ENCODE measurements at regions not wholly inside any gene's neighbourhood (a gene's known extent, or its start where the extent isn't known, plus 50 kb on each side); places are given as distances from the start of the nearest gene placed in this dataset.

- Histone ChIP-seq H4K20me1 (ENCODE audit: insufficient read depth, low read length) (no peaks in the 10 kb centered on the region), H3K79me2 (ENCODE audit: low read length) (no peaks in the 10 kb centered on the region), H3F3A (ENCODE audit: insufficient read depth, low read length) (no peaks in the 10 kb centered on the region), H3K4me1 (ENCODE audit: low read length) (no peaks in the 10 kb centered on the region), H3K27me3 (replicated peaks; ENCODE audit: insufficient read depth, low read length) (no peaks in the 10 kb centered on the region), H3K27ac (ENCODE audit: low read length) (no peak overlapping the region), H3K9me2 (replicated peaks; ENCODE audit: insufficient read depth, low read length) (no peaks in the 10 kb centered on the region), H3K36me3 (replicated peaks; ENCODE audit: insufficient read depth, low read length) (no peaks in the 10 kb centered on the region), H3K9me3 (replicated peaks; ENCODE audit: insufficient read depth, low read length) (no peaks in the 10 kb centered on the region), H3K9ac (ENCODE audit: low read length) (no peak overlapping the region), H3K4me3 (ENCODE audit: low read length) (no peak overlapping the region), H3K4me2 (ENCODE audit: low read depth, low read length) (no peak overlapping the region), H2AFZ (ENCODE audit: low read length) (no peak overlapping the region)
- TF ChIP-seq EZH2 (optimal IDR thresholded peaks at IDR 0.05; ENCODE audit: low read depth, low read length) = no peak
- no peak for TF ChIP-seq EZH2phosphoT487 (IDR thresholded peaks at IDR 0.05; ENCODE audit: low read length)
- no peak for TF ChIP-seq CTCF (IDR thresholded peaks at IDR 0.05; ENCODE audit: low read length)
- DNase-seq = no peak
Observed at GRCh38 chr1:188359315-188359714, 1530.6 kb downstream of the PLA2G4A start.

- no peaks in the 10 kb centered on the region for H3K27me3 ChIP-seq (replicated peaks; ENCODE audit: insufficient read depth, low read length)
- no peaks in the 10 kb centered on the region for H3F3A ChIP-seq (ENCODE audit: insufficient read depth, low read length)
- peak overlapping the region; percentile 36; the same call in 1 of the 2 replicates for H2AFZ ChIP-seq (ENCODE audit: low read length)
- H3K9ac ChIP-seq (ENCODE audit: low read length) = no peak overlapping the region
- H3K4me2 ChIP-seq (ENCODE audit: low read depth, low read length) = peak overlapping the region; percentile 28; the same call in 1 of the 2 replicates
- peak overlapping the region; percentile 43 for H3K4me3 ChIP-seq (ENCODE audit: low read length)
- no peaks in the 10 kb centered on the region for H4K20me1 ChIP-seq (ENCODE audit: insufficient read depth, low read length)
- no peak for DNase-seq
- no peak overlapping the region for H3K27ac ChIP-seq (ENCODE audit: low read length)
- no peaks in the 10 kb centered on the region for H3K36me3 ChIP-seq (replicated peaks; ENCODE audit: insufficient read depth, low read length)
- no peaks in the 10 kb centered on the region for H3K9me2 ChIP-seq (replicated peaks; ENCODE audit: insufficient read depth, low read length)
- no peak for TF ChIP-seq CTCF (IDR thresholded peaks at IDR 0.05; ENCODE audit: low read length)
- TF ChIP-seq EZH2 (optimal IDR thresholded peaks at IDR 0.05; ENCODE audit: low read depth, low read length) = no peak
- TF ChIP-seq EZH2phosphoT487 (IDR thresholded peaks at IDR 0.05; ENCODE audit: low read length) = no peak
- no peaks in the 10 kb centered on the region for H3K79me2 ChIP-seq (ENCODE audit: low read length)
- H3K9me3 ChIP-seq (replicated peaks; ENCODE audit: insufficient read depth, low read length) = no peaks in the 10 kb centered on the region
- H3K4me1 ChIP-seq (ENCODE audit: low read length) = no peaks in the 10 kb centered on the region
Observed at GRCh38 chr1:188363943-188364342, 1535.2 kb downstream of the PLA2G4A start.

- no peak for DNase-seq
- H4K20me1 ChIP-seq (ENCODE audit: insufficient read depth, low read length) = no peaks in the 10 kb centered on the region
- no peak overlapping the region for H3K4me2 ChIP-seq (ENCODE audit: low read depth, low read length)
- no peaks in the 10 kb centered on the region for H3K27me3 ChIP-seq (replicated peaks; ENCODE audit: insufficient read depth, low read length)
- no peak overlapping the region for H2AFZ ChIP-seq (ENCODE audit: low read length)
- no peaks in the 10 kb centered on the region for H3K4me1 ChIP-seq (ENCODE audit: low read length)
- no peak for TF ChIP-seq EZH2phosphoT487 (IDR thresholded peaks at IDR 0.05; ENCODE audit: low read length)
- no peak for TF ChIP-seq CTCF (IDR thresholded peaks at IDR 0.05; ENCODE audit: low read length)
- TF ChIP-seq EZH2 (optimal IDR thresholded peaks at IDR 0.05; ENCODE audit: low read depth, low read length) = no peak
- no peaks in the 10 kb centered on the region for H3K36me3 ChIP-seq (replicated peaks; ENCODE audit: insufficient read depth, low read length)
- H3K9ac ChIP-seq (ENCODE audit: low read length) = no peak overlapping the region
- H3K9me2 ChIP-seq (replicated peaks; ENCODE audit: insufficient read depth, low read length) = no peaks in the 10 kb centered on the region
- H3K27ac ChIP-seq (ENCODE audit: low read length) = no peak overlapping the region
- no peak overlapping the region for H3K4me3 ChIP-seq (ENCODE audit: low read length)
- no peaks in the 10 kb centered on the region for H3K9me3 ChIP-seq (replicated peaks; ENCODE audit: insufficient read depth, low read length)
- no peaks in the 10 kb centered on the region for H3F3A ChIP-seq (ENCODE audit: insufficient read depth, low read length)
- no peaks in the 10 kb centered on the region for H3K79me2 ChIP-seq (ENCODE audit: low read length)
Observed at GRCh38 chr1:188364927-188365449, 1536.2 kb downstream of the PLA2G4A start.

All from MM.1S (cell line).